Neural progenitor cell (in vitro differentiated cells): ENCODE measurements at regions not wholly inside any gene's neighbourhood (a gene's known extent, or its start where the extent isn't known, plus 50 kb on each side); places are given as distances from the start of the nearest gene placed in this dataset.

ENCODE experiments used
- CTCF ChIP-seq: fragments of 200-600 bp; sonication (generic); IDR thresholded peaks from 2 replicates; pipeline ENCODE4 v1.5.1; 2017; ENCODE audit warnings: antibody characterized with exemption, mild to moderate bottlenecking
- EZH2 ChIP-seq: fragments of 200-600 bp; sonication (generic); IDR thresholded peaks from 2 replicates; pipeline ENCODE4 v1.6.1; 2017; ENCODE audit warnings: antibody characterized with exemption, mild to moderate bottlenecking, moderate library complexity
- EZH2phosphoT487 ChIP-seq: fragments of 200-600 bp; sonication (generic); IDR thresholded peaks from 2 replicates; pipeline ENCODE4 v1.6.1; 2017; ENCODE audit warnings: antibody characterized with exemption

- TF ChIP-seq EZH2phosphoT487 (no peak), CTCF (no peak), EZH2 (no peak)
These were observed 1534.0 kb upstream of the SPRY2 start for GRCh38 chr13:81874681-81875661.
